Stromal cell of bone marrow (primary cell): ENCODE measurements at regions not wholly inside any gene's neighbourhood (a gene's known extent, or its start where the extent isn't known, plus 50 kb on each side); places are given as distances from the start of the nearest gene placed in this dataset.

Source experiments
- DNase-seq: peaks from one replicate; pipeline ENCODE4 v3.0.0-alpha.2; 2012; ENCODE audit warnings: low read depth

- no peak for DNase-seq
These were observed 1008.8 kb upstream of the PABPC4L start for GRCh38 chr4:135210341-135210740.

DNA sequence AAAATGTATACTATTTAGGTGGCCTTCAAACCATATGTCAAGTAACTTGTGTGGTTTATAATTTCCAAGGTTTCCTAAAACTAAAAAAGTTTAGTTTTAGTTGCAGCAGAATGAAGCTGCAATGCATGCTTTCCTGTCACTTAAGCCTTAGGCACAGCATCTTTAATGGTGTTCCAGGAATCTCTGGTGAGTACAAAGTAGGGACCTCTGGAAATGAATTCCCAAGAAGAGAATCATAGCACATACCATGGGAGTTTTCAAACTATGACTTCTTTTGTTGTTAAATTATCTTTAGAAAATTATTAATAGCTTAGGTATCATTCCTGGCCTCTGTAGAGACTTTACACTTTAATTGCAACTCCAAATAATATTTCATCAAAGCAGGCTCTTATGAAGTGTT lies 1005.9 kb upstream of the PABPC4L start:
- no peak for DNase-seq

- no peak for DNase-seq
These were observed 1002.7 kb upstream of the PABPC4L start for GRCh38 chr4:135204311-135204710.

DNA sequence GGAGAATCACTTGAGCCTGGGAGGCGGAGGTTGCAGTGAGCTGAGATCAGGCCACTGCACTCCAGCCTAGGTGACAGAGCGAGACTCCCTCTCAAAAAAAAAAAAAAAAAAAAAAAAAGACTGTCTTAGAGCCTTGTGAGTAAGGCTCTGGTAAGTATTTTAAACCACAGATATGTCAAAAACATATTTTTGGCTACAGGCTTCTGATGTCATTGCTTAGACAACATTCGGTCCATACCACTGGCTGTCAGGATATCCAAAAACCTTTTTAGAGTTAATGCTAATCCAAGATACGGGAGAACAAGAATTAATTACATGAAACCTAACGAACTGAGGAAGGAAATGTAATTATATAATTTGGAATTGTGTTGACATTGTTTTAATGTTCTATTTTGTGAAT lies 999.5 kb upstream of the PABPC4L start:
- peak; percentile 48 for DNase-seq

DNA sequence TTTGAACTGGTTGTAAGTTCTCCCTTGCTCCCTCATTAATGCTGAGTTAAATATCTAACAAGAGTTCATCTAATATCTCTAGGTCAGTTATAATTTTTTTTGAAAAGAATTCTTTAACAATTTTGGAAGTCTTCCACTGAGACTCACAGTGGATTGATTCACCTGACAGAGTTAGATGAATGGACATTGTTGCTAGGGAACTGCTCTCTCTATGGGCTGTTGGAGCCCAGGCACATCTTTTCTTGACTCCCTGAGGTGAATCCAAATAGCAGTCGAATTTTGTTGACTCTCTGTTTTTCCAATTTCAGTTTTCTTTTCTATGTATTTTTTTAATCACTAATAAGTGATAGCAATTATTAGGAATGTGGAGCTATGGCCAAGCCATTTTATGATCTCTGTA lies 996.1 kb upstream of the PABPC4L start:
- DNase-seq, result no peak

DNA sequence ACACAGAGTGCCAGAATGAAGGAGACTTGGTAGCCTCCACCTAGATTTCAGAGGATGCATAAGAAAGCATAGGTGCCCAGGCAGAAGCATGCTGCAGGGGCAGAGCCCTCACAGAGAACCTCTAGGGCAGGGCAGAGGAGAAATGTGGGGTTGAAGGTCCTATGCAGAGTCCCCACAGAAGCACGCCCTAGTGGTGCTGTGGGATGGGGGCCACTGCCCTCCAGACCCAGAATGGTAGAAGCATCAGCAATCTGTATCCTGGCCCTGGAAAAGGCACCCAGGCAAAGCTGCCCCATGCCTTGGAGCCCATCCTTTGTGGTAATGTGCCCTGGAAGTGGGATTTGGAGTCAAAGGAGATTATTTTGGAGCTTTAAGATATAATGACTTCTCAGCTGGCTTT lies 992.9 kb upstream of the PABPC4L start:
- DNase-seq, result no peak

DNA sequence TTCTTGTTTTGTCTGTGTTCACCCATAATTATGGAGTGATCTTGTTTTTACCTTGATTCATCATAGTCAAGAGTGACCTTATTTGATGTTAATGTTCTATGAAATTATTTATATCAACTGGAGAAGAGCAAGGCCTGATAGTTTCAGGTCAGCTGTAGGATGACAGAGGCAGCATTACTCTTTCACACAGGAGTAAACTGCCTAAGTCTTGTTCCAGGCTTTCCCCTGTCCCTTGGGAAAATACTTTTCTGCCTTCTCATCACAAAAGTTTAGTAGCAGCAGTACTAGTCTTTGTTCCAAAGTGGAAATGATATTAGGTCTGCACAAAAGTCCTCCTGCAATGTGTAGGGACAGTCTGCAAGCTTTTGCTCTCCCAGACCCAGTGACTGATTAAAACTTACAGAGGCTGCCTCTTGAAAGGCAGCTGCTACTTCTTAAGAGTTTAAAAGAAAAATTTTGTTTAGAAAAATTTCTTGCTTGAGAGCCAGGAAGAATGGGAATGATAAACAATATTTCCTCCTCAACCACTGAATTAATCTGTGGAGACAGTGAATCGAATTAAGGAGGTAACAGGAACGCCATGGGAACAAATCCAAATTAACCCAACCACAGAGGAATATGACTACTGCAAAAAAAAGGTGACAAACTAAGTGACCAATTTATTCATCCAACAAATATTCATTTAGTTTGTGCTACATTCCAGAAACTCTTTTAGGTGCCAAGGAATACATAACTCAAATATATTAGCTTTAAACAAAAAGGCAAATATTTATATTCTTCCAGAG lies 991.4 kb upstream of the PABPC4L start:
- DNase-seq, result peak; percentile 12

DNA sequence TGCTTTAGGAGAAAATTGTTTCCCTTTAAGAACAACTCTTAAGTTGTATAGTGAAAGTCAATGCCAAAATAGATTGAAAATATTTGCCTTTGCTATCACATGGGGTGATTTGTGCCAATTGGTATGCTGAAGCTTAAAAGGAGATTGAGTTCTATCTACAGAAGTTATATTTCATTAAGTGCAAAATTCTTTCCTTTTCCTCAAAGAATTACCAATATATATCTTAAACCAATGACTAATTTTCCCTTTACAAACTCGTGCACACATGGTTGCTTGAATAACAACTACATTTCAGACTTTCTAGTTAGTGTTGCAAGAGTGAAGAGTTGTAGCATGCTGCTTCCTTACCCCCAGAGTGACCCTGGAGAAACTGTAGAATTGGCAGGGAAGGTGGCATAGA lies 990.0 kb upstream of the PABPC4L start:
- DNase-seq, result no peak

- no peak for DNase-seq
These were observed 984.4 kb upstream of the PABPC4L start for GRCh38 chr4:135186002-135186401.

DNA sequence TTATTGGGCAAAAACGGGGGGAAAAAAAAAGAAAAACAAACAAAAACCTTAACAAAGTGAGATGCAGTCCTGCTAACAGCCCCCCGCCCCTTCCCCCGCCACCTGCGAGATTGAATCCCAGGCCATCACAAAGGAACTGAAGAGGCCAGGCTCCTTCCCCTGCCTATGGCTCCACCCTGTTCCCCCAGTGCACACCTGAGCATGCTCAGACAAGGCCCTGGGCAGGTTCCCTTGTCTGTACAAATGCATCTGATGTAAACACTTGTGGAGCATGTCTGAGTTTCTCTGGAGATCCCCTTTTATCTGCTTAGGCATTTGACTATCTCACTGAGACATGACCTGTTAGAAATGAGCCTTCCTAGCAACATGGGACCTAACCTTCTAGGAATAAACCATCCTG lies 983.7 kb upstream of the PABPC4L start:
- DNase-seq, result no peak

- DNase-seq, result no peak
These were observed 983.1 kb upstream of the PABPC4L start for GRCh38 chr4:135184715-135185114.

- DNase-seq, result no peak
These were observed 975.7 kb upstream of the PABPC4L start for GRCh38 chr4:135177321-135177720.

GRCh38 chr4:135166661-135167060 lies 965.1 kb upstream of the PABPC4L start:
- DNase-seq, result no peak

DNA sequence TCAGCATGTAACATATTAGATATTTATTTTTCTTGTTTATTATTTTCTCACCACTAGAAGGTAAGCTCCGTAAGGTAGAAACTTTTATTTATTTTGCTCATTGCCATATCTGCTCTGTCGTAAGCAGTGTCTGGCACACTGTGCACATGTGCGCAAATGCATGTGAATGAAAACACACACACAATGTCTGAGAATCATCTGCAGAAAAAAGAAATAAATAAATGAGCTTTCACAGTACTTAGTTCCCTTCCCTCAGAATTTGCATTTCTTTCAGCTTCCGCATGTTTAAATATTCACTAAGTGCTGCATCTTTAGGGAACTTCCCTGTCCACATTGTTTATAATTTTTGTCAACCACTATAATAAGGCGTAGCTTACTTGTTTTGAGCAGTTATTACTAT lies 963.0 kb upstream of the PABPC4L start:
- no peak for DNase-seq

DNA sequence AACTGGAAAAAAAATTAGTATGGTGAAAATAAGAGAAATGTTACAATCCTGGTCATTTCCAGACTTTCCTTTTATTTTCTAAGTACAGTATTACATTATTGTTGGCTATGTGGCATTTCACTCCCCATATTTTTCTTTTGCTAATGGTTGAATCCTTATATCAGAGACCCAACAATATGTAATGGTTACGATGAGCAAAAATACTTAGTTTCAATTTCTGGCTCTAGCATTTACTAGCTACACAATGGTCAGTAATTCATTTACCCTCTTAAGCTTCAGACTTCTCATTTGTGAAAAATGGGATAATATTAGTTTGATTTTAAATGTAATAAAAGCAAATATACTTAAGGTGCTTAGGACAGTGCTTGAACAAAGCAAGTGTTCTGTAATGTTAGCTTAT lies 942.9 kb upstream of the PABPC4L start:
- no peak for DNase-seq

- no peak for DNase-seq
These were observed 922.6 kb upstream of the PABPC4L start for GRCh38 chr4:135124196-135124595.

GRCh38 chr4:135123632-135124031 lies 922.0 kb upstream of the PABPC4L start:
- DNase-seq, result no peak

DNA sequence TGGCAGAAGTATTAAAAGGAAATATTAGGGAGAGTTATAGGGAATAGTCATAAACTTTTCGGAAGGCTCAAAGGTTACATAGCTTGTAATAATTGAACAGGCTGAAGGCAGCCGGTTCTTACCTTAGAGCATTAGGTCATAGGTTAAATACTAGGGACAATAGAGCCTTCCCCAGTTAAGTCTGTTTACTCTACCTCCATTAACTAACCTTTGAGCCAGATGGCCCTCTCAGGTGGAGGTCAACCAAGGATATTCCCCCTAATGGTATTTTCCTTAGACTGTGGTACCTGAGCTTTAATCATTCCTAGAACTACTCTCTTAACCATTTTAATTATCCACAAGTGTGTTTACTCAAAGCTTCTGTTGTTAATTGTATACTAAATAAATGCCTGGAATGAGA lies 920.9 kb upstream of the PABPC4L start:
- DNase-seq, result no peak

DNA sequence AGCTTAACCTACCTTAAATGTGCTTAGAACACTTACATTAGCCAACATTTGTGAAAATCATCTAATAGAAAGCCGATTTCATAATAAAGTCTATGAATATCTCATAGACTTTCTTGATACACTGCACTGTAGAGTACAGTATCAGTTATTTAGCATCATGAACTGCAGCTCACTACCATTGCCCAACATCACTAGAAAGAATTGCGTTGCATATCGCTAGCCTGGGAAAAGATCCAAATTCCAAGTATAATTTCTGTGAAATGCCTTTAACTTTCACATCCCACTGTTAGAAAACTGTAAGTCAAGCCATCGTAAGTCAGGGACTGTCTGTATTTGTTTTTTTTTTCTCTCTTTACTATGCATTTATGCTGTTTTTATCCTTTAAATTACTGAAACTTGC lies 918.6 kb upstream of the PABPC4L start:
- peak; percentile 7 for DNase-seq

DNA sequence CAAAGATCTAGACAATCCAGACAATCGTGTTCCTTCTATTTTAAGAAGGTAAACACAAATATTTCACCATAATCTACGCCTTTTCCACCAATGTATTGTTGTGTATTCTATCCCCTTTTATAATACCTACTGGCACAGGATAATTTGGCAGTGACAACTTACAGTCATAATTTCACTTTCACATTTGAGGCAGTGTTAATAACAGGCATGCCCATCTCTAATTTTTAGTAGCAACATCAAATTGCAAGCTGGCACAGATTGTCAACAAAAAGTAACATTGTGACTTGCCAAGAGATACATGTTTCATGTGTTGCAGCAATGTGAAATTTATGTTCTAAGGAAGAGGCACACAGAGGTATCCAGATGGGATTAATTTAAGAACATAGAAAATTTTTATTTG lies 912.5 kb upstream of the PABPC4L start:
- no peak for DNase-seq

DNA sequence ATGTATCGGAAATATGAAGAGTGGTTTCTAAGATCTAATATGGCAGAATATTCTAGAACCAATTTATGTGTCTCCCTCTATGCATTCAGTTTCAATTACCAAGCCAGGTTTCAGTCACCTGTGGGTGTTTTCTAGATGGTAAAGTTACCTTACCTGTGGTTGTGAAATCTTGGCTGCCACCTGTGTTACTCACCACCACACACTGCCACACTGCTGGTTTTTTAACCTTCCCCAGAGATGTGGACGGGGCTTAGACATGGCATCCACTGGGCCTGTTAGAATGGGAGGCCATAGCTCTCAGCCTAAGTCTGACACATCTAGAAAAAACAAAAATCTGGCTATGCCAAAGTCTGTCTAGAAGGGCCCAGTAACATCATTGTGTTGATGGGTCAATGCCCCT lies 896.5 kb upstream of the PABPC4L start:
- no peak for DNase-seq

DNA sequence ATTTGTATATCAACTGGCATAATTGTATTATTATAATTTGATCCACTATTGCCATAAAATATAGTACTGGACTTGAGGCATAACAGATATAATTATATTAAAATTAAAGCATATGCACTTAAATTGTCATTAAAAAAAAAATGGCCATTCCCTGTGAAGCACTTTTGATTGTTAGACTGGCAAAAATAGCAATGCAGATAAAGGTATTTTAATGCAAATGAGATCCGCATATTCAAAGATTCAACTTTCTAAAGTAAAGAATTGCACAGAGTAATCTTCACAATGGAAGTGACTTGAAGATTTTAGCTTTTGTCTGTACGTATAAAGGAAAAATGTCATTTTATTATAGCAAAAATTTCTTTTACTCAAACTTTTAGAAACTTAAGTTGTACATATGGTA lies 871.8 kb upstream of the PABPC4L start:
- DNase-seq, result no peak

- DNase-seq, result no peak
These were observed 871.0 kb upstream of the PABPC4L start for GRCh38 chr4:135072553-135072952.

DNA sequence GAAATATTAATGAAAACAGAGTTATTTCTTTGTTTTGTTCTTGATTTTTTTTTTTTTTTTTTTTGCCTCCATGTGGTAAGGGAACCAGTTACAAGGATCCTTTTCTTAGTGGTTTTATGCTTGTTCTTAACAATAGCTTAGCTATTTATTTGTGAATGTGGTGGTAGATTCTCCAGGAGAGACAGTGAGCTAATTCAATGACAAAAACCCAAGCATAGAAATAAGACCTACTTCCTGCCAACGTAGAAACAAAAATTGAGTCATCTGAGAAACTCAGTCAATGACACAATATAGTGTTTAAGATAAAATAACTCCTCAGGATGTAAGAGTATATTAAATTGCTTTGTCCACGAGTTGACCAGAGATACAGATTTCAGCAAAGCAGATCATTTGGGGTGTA lies 863.8 kb upstream of the PABPC4L start:
- DNase-seq, result no peak
